Lung (tissue), 11 donors: ENCODE measurements at regions not wholly inside any gene's neighbourhood (a gene's known extent, or its start where the extent isn't known, plus 50 kb on each side); places are given as distances from the start of the nearest gene placed in this dataset.
"Not testable (repeated sequence)": the region's sequence is repeated elsewhere in the genome, so short reads cannot be mapped to it uniquely, and the experiment has no call there.

Experiments
- ATAC-seq: fragments of 200-7000 bp; cut with Tn5 transposase; one replicate; pipeline ENCODE4 v1.9.1; 2020; ENCODE audit warnings: moderate number of reproducible peaks; ENCODE audit not compliant: insufficient read depth, low FRiP score
- DNase-seq, 3 donors: peaks; one replicate each; pipeline ENCODE4 v3.0.0-alpha.2; 2013 to 2017
- H3K27ac ChIP-seq, 2 donors: one replicate each; pipeline ENCODE4 v1.5.1; 2013; ENCODE audit warnings: mild to moderate bottlenecking in 2 of 2, moderate library complexity in 2 of 2, control low read depth in 1 of 2, inconsistent platforms in 1 of 2, low read depth in 1 of 2, low read length in 1 of 2
- H3K27me3 ChIP-seq, 3 donors: one replicate each; pipeline ENCODE4 v1.5.1; 2013; ENCODE audit warnings: low read length in 2 of 3; ENCODE audit not compliant: control insufficient read depth in 3 of 3, insufficient read depth in 3 of 3
- H3K36me3 ChIP-seq, 4 donors: one replicate each; pipeline ENCODE4 v1.5.1; 2013; ENCODE audit warnings: low read length in 4 of 4, mild to moderate bottlenecking in 1 of 4, moderate library complexity in 1 of 4; ENCODE audit not compliant: control insufficient read depth in 4 of 4, insufficient read depth in 4 of 4
- H3K4me1 ChIP-seq, 5 donors: one replicate each; pipeline ENCODE4 v1.5.1; 2013; ENCODE audit warnings: low read length in 5 of 5, mild to moderate bottlenecking in 2 of 5, moderate library complexity in 1 of 5; ENCODE audit not compliant: control insufficient read depth in 5 of 5, insufficient read depth in 5 of 5
- H3K4me3 ChIP-seq: one replicate; pipeline ENCODE4 v1.5.1; 2013; ENCODE audit warnings: mild to moderate bottlenecking, control low read depth, moderate library complexity
- H3K9ac ChIP-seq, 2 donors: one replicate each; pipeline ENCODE4 v1.5.1; 2013; ENCODE audit warnings: low read length in 2 of 2, control low read depth in 1 of 2; ENCODE audit not compliant: insufficient read depth in 1 of 2
- H3K9me3 ChIP-seq, 4 donors: one replicate each; pipeline ENCODE4 v1.5.1; 2013; ENCODE audit warnings: low read length in 3 of 4, mild to moderate bottlenecking in 1 of 4, moderate library complexity in 1 of 4; ENCODE audit not compliant: control insufficient read depth in 4 of 4, insufficient read depth in 3 of 4
- WGBS, 2 donors: extraction: QIAGEN DNeasy Blood & Tissue Kit; methylation state at CpG; one replicate each; pipeline ENCODE4 v1.1.7; 2013; 5-methylcytosine and 5-hydroxymethylcytosine counted together
- TF ChIP-seq, protein P1 (sequence below): IDR thresholded peaks from 2 replicates; pipeline ENCODE4 v1.5.1; 2012; ENCODE audit warnings: mild to moderate bottlenecking; ENCODE audit errors: control extremely low read depth, extremely low read depth
- donor health status: control.
- donor health status: control.
- donor health status: Bipolar disorder and iron deficiency.
- donor health status: healthy.
- donor health status: DM: yes; HTN: yes; CAD: no.

DNA sequence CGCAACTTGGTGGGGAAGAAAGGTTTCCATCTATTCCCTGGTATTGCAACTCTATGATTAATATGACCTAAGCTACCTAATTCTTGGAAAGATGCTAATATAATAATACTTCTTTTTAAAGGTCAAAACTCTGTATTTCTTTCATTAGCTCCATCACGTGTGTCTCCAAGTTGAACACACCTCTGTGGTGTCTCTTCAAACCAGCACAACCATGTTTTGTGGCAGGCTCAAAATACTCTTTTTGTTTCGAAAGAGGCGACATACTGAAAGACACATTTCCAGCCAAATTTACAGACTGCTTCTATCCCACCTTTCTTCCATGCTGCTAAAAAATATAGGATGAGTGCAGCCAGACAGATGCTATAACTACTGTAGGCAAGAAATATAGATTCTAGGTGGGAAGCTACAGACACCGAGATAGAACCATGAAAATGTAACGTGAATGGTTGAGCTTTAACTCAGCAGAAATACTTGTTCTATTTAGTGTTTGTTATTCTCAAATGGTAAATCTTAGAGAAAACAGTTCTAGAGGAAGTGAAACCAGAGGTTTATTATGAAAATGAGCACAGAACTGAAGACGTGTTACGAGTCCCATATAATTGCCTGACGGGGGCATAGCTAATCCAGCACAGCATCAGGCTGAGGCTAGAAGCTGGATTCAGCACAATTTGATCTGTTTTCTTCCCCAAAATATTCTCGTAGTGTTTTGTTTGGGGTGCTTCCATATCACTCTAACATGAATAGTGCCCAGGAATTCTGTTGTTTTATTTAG lies 991.5 kb upstream of the FANCL start:
- H3K36me3 ChIP-seq, result no peaks in the 10 kb centered on the region
- H3K27ac ChIP-seq, result no peak overlapping the region
- no peak overlapping the region for H3K4me3 ChIP-seq
- H3K9ac ChIP-seq, result no peak overlapping the region
- H3K4me1 ChIP-seq, result no peaks in the 10 kb centered on the region
- no peaks in the 10 kb centered on the region for H3K27me3 ChIP-seq
- no peaks in the 10 kb centered on the region for H3K9me3 ChIP-seq
- DNase-seq (no peak), ATAC-seq (no peak)
- TF ChIP-seq, protein P1, sequence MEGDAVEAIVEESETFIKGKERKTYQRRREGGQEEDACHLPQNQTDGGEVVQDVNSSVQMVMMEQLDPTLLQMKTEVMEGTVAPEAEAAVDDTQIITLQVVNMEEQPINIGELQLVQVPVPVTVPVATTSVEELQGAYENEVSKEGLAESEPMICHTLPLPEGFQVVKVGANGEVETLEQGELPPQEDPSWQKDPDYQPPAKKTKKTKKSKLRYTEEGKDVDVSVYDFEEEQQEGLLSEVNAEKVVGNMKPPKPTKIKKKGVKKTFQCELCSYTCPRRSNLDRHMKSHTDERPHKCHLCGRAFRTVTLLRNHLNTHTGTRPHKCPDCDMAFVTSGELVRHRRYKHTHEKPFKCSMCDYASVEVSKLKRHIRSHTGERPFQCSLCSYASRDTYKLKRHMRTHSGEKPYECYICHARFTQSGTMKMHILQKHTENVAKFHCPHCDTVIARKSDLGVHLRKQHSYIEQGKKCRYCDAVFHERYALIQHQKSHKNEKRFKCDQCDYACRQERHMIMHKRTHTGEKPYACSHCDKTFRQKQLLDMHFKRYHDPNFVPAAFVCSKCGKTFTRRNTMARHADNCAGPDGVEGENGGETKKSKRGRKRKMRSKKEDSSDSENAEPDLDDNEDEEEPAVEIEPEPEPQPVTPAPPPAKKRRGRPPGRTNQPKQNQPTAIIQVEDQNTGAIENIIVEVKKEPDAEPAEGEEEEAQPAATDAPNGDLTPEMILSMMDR, result no peak
- WGBS, 2 donors, result 84 to 88% methylated on average over 10 of the region's 10 CpGs

DNA sequence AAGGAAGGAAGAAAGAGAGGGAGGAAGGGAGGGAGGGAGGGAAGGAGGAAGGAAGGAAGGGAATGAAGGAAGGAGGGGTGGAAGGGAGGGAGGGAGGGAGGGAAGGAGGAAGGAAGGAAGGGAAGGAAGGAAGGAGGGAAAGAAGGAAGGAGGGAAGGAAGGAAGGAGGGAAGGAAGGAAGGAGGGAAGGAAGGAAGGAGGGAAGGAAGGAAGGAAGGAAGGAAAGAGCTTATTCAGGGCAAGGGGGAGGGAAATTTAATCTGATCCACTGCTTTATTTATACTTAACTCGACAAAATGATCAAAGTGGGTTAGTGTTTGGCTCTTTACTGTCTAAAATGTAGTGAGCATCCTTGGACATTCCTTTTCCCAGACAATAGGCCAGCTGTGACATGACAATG lies 985.2 kb upstream of the FANCL start:
- H3K36me3 ChIP-seq, H3K27me3 ChIP-seq, H3K4me1 ChIP-seq, H3K9ac ChIP-seq, H3K27ac ChIP-seq, DNase-seq, ATAC-seq, H3K9me3 ChIP-seq, H3K4me3 ChIP-seq: not testable (repeated sequence)
- WGBS, 2 donors, result 67 to 74% methylated on average over 1 of the region's 1 CpG

DNA sequence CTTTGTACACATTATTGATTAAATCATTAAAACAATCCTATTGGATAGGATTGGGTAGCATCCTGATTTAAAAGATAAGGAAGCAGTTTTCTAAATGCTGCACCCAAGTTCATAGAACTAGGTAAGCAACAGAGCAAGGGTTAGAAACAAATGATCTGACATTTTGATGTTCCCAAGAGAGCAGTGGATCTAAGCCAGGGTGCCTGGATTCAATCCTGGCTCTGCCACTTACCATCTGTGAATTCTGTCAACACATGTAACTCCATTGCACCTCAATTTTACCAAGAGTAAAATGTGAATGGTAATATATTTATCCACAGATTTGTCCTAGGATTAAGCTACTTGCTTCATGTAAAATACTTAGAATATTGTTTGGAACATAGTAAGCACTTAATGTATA lies 982.6 kb upstream of the FANCL start:
- Histone ChIP-seq H3K36me3 (no peaks in the 10 kb centered on the region), H3K4me1 (no peaks in the 10 kb centered on the region), H3K9me3 (no peaks in the 10 kb centered on the region), H3K9ac (no peak overlapping the region), H3K27ac (no peak overlapping the region), H3K4me3 (no peak overlapping the region), H3K27me3 (no peaks in the 10 kb centered on the region)
- ATAC-seq (no peak), DNase-seq (no peak)
- TF ChIP-seq, protein P1, result no peak

DNA sequence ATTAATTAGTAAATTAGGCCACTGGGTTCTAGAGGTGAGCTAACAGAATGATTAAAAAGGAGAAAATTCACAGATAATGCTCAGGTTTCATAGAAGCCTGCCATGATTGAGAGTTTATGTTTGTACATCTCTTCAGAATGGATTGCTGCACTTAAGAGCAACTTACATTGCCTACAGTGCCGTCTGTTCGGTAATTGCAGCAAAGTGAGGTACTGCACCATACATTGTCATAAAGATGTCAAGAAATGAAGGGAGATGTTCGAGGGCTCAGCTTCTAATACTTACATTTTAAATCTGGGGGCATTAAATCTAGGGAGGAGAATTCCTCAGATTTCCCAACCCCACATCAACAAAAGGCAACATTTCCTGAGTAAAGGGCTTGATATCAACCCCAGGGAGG lies 976.2 kb upstream of the FANCL start:
- WGBS, 2 donors, result 45 to 54% methylated on average over 3 of the region's 3 CpGs
- Histone ChIP-seq H3K9ac (no peak overlapping the region), H3K9me3 (no peaks in the 10 kb centered on the region), H3K27ac (no peak overlapping the region), H3K27me3 (no peaks in the 10 kb centered on the region), H3K36me3 (no peaks in the 10 kb centered on the region), H3K4me3 (no peak overlapping the region), H3K4me1 (no peaks in the 10 kb centered on the region)
- DNase-seq (no peak), ATAC-seq (no peak)
- TF ChIP-seq, protein P1, result no peak
